ENCODE measurements at regions not wholly inside any gene's neighbourhood (a gene's known extent, or its start where the extent isn't known, plus 50 kb on each side); places are given as distances from the start of the nearest gene placed in this dataset.

DNA sequence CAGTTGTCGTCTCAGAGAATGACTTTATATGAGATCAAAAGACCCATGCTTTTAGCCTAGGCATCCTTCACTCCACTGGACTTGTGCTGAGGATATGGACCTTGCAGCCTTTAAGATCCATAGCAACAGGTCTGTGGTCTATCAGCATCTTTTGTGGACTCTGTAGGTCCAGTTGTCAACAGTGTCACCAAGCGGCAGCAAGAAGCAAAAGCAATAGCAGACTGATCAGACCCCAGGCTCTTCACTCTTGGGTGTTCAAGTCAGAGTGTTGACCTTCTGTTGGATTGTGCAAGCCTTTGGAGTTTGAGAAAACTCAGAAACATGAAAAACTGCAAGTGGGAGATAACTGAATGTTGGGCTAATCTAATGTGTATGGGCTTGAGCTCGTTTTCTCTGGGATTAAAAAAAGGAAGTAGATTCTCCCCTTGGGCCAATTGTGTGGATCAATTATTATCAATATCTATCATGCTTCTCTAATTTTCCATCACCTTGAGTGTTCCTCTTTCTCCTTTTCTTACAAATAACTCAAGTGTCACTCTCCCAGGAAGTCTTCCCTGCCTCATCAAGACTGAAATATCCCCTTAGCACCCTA, 144.2 kb downstream of the LYPLAL1 start:
- Histone ChIP-seq H2AFZ (ENCODE audit: low read length) (no peak overlapping the region), H3K4me3 (ENCODE audit: extremely low read depth in 1 of 4, insufficient read depth in 2 of 4, low read depth in 3 of 4, low read length in 4 of 4) (no peak overlapping the region), H3K9ac (replicated peaks in 1 of 4; ENCODE audit: extremely low read depth in 1 of 4, low read depth in 3 of 4, low read length in 3 of 4) (no peak overlapping the region), H3K79me2 (ENCODE audit: control insufficient read depth in 1 of 2, insufficient read depth in 2 of 2, low read length in 2 of 2) (no peaks in the 10 kb centered on the region), H3K9me3 (ENCODE audit: insufficient read depth in 2 of 2, low read depth in 1 of 2, low read length in 1 of 2) (no peaks in the 10 kb centered on the region), H4K91ac (replicated peaks; ENCODE audit: insufficient read length, low read length) (no peak overlapping the region), H3K4me2 (ENCODE audit: insufficient read depth in 1 of 2, low read depth in 2 of 2, low read length in 2 of 2) (no peak overlapping the region), H3K56ac (replicated peaks; ENCODE audit: insufficient read length, low read depth, low read length) (no peak overlapping the region), H3K4ac (replicated peaks; ENCODE audit: insufficient read length, low read depth, low read length) (no peak overlapping the region), H3K27ac (ENCODE audit: low read depth, low read length) (no peak overlapping the region), H2BK20ac (ENCODE audit: low read length) (no peak overlapping the region), H3K23ac (ENCODE audit: insufficient read length) (no peak overlapping the region), H3K18ac (ENCODE audit: extremely low read depth, low read length) (no peak overlapping the region), H3K23me2 (ENCODE audit: low read depth, low read length) (no peaks in the 10 kb centered on the region), H4K8ac (ENCODE audit: extremely low read depth, insufficient read depth, low read length) (no peak overlapping the region), H3K14ac (ENCODE audit: insufficient read length) (no peak overlapping the region), H3K4me1 (replicated peaks in 1 of 4; ENCODE audit: control insufficient read depth in 3 of 4, insufficient read depth in 4 of 4, low read length in 3 of 4) (no peaks in the 10 kb centered on the region), H3K27me3 (replicated peaks in 1 of 4; ENCODE audit: control insufficient read depth in 3 of 4, extremely low read depth in 1 of 4, insufficient read depth in 3 of 4, low read length in 3 of 4) (no peaks in the 10 kb centered on the region), H2BK5ac (ENCODE audit: low read depth, low read length) (no peak overlapping the region), H3K79me1 (ENCODE audit: low read depth, low read length) (no peaks in the 10 kb centered on the region), H4K20me1 (replicated peaks in 1 of 2; ENCODE audit: control insufficient read depth in 1 of 2, insufficient read depth in 2 of 2, low read length in 2 of 2) (no peaks in the 10 kb centered on the region), H4K5ac (ENCODE audit: insufficient read length, low read depth, low read length) (no peak overlapping the region), H2BK120ac (replicated peaks; ENCODE audit: low read depth, low read length) (no peak overlapping the region), H3K36me3 (ENCODE audit: control insufficient read depth in 2 of 4, insufficient read depth in 4 of 4, low read length in 3 of 4) (no peaks in the 10 kb centered on the region), H2AK5ac (ENCODE audit: low read depth, low read length) (no peak overlapping the region), H2BK15ac (ENCODE audit: low read length) (no peak overlapping the region), H2BK12ac (ENCODE audit: low read depth, low read length) (no peak overlapping the region)
- DNase-seq (ENCODE audit: low read depth in 1 of 2, low spot score in 2 of 2), result no peak
- FAIRE-seq, result peak; percentile 74
- WGBS, 2 experiments (ENCODE audit: extremely low coverage in 1 of 2, insufficient coverage in 1 of 2, insufficient read length in 1 of 2, insufficient replicate concordance in 2 of 2, low coverage in 1 of 2, low lambda C conversion rate in 2 of 2, missing lambda C conversion rate in 1 of 2), result 41% methylated on average over 3 of the region's 3 CpGs; no CpG with 5 or more reads in 1 of the 2 experiments
- ChIA-PET CTCF (ENCODE audit: partially characterized antibody) (interaction anchor here (0.8 to 2.1 kb wide), 12 partner anchors 8 to 986 kb away, joined by 3 to 7 read pairs (median 3); no protein-coding TSS in a partner anchor), POLR2A (ENCODE audit: partially characterized antibody) (no interaction called here)
- TF ChIP-seq GTF2F1 (IDR thresholded peaks at IDR 0.05; ENCODE audit: borderline replicate concordance, low read depth, low read length) (no peak), RAD21 (IDR thresholded peaks at IDR 0.05 in 1 of 2, conservative IDR thresholded peaks at IDR 0.05 in 1 of 2; ENCODE audit: low read depth in 2 of 2, low read length in 2 of 2) (peak; percentile 86 to 92), KDM1A (IDR thresholded peaks at IDR 0.05; ENCODE audit: borderline replicate concordance, low read length) (no peak), MAX (IDR thresholded peaks at IDR 0.05) (no peak), CTCF (IDR thresholded peaks at IDR 0.05; ENCODE audit: control extremely low read depth in 1 of 3, insufficient read depth in 1 of 3, low read depth in 1 of 3, low read length in 3 of 3) (peak; percentile 40 to 78 (median 75)), JUN (IDR thresholded peaks at IDR 0.05; ENCODE audit: low read depth, low read length) (no peak)
